HL-60 (cell line): ENCODE measurements at regions not wholly inside any gene's neighbourhood (a gene's known extent, or its start where the extent isn't known, plus 50 kb on each side); places are given as distances from the start of the nearest gene placed in this dataset.

Experiments used
- GABPA ChIP-seq: IDR thresholded peaks from 2 replicates; pipeline ENCODE4 v1.6.1; 2012; ENCODE audit warnings: low read depth
- POLR2AphosphoS5 ChIP-seq: IDR thresholded peaks from 2 replicates; pipeline ENCODE4 v1.6.1; 2012; ENCODE audit warnings: low read depth
- SPI1 ChIP-seq: IDR thresholded peaks from 2 replicates; pipeline ENCODE4 v1.6.1; 2012; ENCODE audit warnings: low read depth, mild to moderate bottlenecking, borderline replicate concordance
- TF ChIP-seq, protein P1 (sequence below): IDR thresholded peaks from one replicate; pipeline ENCODE4 v1.5.1; 2011; ENCODE audit warnings: low read length, control low read depth, inconsistent platforms; ENCODE audit not compliant: insufficient read depth
- TF ChIP-seq, protein P2 (sequence below): IDR thresholded peaks from 2 replicates; pipeline ENCODE4 v1.6.1; 2012; ENCODE audit warnings: low read depth; ENCODE audit not compliant: insufficient replicate concordance

DNA sequence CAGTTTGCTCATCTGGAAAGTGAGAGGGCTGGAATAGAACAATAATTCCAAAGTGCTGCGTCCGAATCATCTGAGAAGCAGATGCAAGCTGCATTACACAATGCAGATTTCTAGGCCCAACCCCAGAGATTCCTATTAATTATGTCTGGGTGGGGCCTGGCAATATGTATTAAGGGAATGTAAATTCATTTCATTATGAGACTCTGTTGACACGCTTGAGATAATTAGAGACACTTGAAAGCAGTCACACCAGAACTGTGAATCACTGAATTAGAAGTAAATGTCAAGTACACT lies 54.7 kb upstream of the HK2 start:
- TF ChIP-seq, protein P1, sequence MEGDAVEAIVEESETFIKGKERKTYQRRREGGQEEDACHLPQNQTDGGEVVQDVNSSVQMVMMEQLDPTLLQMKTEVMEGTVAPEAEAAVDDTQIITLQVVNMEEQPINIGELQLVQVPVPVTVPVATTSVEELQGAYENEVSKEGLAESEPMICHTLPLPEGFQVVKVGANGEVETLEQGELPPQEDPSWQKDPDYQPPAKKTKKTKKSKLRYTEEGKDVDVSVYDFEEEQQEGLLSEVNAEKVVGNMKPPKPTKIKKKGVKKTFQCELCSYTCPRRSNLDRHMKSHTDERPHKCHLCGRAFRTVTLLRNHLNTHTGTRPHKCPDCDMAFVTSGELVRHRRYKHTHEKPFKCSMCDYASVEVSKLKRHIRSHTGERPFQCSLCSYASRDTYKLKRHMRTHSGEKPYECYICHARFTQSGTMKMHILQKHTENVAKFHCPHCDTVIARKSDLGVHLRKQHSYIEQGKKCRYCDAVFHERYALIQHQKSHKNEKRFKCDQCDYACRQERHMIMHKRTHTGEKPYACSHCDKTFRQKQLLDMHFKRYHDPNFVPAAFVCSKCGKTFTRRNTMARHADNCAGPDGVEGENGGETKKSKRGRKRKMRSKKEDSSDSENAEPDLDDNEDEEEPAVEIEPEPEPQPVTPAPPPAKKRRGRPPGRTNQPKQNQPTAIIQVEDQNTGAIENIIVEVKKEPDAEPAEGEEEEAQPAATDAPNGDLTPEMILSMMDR = no peak
- TF ChIP-seq POLR2AphosphoS5 (no peak), GABPA (no peak), SPI1 (no peak)
- TF ChIP-seq, protein P2, sequence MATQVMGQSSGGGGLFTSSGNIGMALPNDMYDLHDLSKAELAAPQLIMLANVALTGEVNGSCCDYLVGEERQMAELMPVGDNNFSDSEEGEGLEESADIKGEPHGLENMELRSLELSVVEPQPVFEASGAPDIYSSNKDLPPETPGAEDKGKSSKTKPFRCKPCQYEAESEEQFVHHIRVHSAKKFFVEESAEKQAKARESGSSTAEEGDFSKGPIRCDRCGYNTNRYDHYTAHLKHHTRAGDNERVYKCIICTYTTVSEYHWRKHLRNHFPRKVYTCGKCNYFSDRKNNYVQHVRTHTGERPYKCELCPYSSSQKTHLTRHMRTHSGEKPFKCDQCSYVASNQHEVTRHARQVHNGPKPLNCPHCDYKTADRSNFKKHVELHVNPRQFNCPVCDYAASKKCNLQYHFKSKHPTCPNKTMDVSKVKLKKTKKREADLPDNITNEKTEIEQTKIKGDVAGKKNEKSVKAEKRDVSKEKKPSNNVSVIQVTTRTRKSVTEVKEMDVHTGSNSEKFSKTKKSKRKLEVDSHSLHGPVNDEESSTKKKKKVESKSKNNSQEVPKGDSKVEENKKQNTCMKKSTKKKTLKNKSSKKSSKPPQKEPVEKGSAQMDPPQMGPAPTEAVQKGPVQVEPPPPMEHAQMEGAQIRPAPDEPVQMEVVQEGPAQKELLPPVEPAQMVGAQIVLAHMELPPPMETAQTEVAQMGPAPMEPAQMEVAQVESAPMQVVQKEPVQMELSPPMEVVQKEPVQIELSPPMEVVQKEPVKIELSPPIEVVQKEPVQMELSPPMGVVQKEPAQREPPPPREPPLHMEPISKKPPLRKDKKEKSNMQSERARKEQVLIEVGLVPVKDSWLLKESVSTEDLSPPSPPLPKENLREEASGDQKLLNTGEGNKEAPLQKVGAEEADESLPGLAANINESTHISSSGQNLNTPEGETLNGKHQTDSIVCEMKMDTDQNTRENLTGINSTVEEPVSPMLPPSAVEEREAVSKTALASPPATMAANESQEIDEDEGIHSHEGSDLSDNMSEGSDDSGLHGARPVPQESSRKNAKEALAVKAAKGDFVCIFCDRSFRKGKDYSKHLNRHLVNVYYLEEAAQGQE = no peak
